Right lobe of liver (tissue), 6 donors: ENCODE measurements at regions not wholly inside any gene's neighbourhood (a gene's known extent, or its start where the extent isn't known, plus 50 kb on each side); places are given as distances from the start of the nearest gene placed in this dataset.
A peak's percentile ranks its signal among the peaks of the same experiment; 100 is the strongest.

ENCODE experiments used
- ATAC-seq, 4 donors: fragments of 200-7000 bp; cut with Tn5 transposase; one replicate each; pipeline ENCODE4 v1.9.1; 2020; ENCODE audit warnings: mild to moderate bottlenecking in 4 of 4, moderate library complexity in 4 of 4
- DNase-seq, 3 donors: peaks; one replicate each; pipeline ENCODE4 v3.0.0-alpha.2; 2020
- H3K27ac ChIP-seq, 3 donors: fragments of 200-600 bp; one replicate each; pipeline ENCODE4 v1.8.0; 2022
- H3K27me3 ChIP-seq, 2 donors: fragments of 200-600 bp; one replicate each; pipeline ENCODE4 v1.8.0; 2022
- H3K36me3 ChIP-seq, 4 donors: fragments of 200-600 bp; sonication (generic) in 1 of 4; one replicate each; pipeline versions ENCODE4 v1.5.1 to v1.8.0; 2017 to 2022; ENCODE audit warnings: control low read depth in 1 of 4
- H3K4me1 ChIP-seq, 4 donors: fragments of 200-600 bp; sonication (generic) in 1 of 4; one replicate each; pipeline versions ENCODE4 v1.5.1 to v1.8.0; 2017 to 2022; ENCODE audit warnings: control low read depth in 1 of 4
- H3K4me3 ChIP-seq, 3 donors: fragments of 200-600 bp; one replicate each; pipeline ENCODE4 v1.8.0; 2022
- H3K9me3 ChIP-seq, 4 donors: fragments of 200-600 bp; sonication (generic) in 1 of 4; one replicate each; pipeline versions ENCODE4 v1.5.1 to v1.8.0; 2017 to 2022; ENCODE audit warnings: control low read depth in 1 of 4
- POLR2A ChIP-seq: fragments of 450-650 bp; IDR thresholded peaks from one replicate; pipeline ENCODE4 v1.6.1; 2017; ENCODE audit warnings: antibody characterized with exemption, mild to moderate bottlenecking
- WGBS: methylation state at CpG from one replicate; pipeline ENCODE4 v1.1.6; 2018; ENCODE audit warnings: low coverage, low lambda C conversion rate; ENCODE audit not compliant: insufficient coverage; ENCODE audit errors: missing lambda C conversion rate; 5-methylcytosine and 5-hydroxymethylcytosine counted together
- intact Hi-C, 2 donors: fragments of 100-400 bp; cut with DNase I; formaldehyde crosslinking; loops; one replicate each; pipeline versions ENCODE4 v1.11.2 to v1.14.1; 2022
- TF ChIP-seq, protein P1 (sequence below), 4 donors: fragments of 200-600 bp in 3 of 4; fragments of 450-650 bp in 1 of 4; IDR thresholded peaks; one replicate each; pipeline versions ENCODE4 v1.5.1 to v1.8.0; 2016 to 2022; ENCODE audit warnings: antibody characterized with exemption in 4 of 4, mild to moderate bottlenecking in 2 of 4
- donor health status: DM: no; HTN: yes; CAD: no.
- donor health status: DM: no; HTN: no; CAD: no.
- donor health status: DM: no; HTN: no; CAD: no.
- donor health status: DM: no; HTN: yes; CAD: no.
- donor health status: DM: no; HTN: yes; CAD: no.

DNA sequence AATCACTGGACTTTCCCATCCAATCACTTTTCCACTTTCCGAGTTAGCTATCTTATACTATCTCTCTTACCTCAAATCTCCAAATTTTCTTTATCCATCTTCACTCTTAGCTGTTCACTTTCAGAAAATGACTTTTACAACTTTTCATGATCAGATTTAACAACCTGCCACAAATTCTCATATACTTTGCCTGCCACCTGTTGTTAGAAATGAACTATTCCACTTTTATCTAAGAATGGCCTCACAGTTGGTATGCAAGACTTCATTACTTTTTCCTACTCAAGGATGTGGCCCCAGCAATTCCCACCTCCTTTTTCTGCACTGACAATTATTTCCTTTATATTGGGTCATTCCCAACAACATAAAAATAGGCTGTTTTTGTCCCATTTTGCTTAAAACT lies 93.6 kb upstream of the DEPDC1 start:
- H3K36me3 ChIP-seq = no peaks in the 10 kb centered on the region
- ATAC-seq (no peak), DNase-seq (no peak)
- no peak for TF ChIP-seq POLR2A
- TF ChIP-seq, protein P1, sequence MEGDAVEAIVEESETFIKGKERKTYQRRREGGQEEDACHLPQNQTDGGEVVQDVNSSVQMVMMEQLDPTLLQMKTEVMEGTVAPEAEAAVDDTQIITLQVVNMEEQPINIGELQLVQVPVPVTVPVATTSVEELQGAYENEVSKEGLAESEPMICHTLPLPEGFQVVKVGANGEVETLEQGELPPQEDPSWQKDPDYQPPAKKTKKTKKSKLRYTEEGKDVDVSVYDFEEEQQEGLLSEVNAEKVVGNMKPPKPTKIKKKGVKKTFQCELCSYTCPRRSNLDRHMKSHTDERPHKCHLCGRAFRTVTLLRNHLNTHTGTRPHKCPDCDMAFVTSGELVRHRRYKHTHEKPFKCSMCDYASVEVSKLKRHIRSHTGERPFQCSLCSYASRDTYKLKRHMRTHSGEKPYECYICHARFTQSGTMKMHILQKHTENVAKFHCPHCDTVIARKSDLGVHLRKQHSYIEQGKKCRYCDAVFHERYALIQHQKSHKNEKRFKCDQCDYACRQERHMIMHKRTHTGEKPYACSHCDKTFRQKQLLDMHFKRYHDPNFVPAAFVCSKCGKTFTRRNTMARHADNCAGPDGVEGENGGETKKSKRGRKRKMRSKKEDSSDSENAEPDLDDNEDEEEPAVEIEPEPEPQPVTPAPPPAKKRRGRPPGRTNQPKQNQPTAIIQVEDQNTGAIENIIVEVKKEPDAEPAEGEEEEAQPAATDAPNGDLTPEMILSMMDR (IDR thresholded peaks at IDR 0.05) = no peak
- intact Hi-C loops = no loop called here
- H3K27ac ChIP-seq = no peak overlapping the region
- H3K27me3 ChIP-seq = no peaks in the 10 kb centered on the region
- WGBS = 60% methylated on average over 1 of the region's 1 CpG
- H3K4me1 ChIP-seq = no peaks in the 10 kb centered on the region
- H3K9me3 ChIP-seq = no peaks in the 10 kb centered on the region
- no peak overlapping the region for H3K4me3 ChIP-seq

DNA sequence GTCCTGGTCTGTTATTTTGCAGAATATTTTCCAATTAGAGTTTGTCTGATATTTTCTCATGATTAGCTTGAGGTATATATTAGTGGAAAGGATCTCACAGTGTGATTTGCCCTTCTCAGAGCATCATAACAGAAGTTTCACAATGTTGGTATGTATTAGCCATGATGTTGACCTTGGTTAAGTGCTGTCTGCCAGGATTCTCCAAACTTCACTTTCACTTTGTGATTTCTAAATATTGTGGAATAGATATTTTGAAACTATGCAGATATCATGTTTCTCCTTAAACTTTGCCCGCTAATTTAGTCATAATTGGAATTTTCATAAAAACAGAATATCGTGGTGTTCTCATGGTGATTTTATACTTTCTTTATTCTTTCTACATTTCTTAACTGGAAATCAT lies 98.0 kb upstream of the DEPDC1 start:
- Histone ChIP-seq H3K27ac (no peak overlapping the region), H3K4me3 (no peak overlapping the region), H3K27me3 (no peaks in the 10 kb centered on the region), H3K9me3 (no peaks in the 10 kb centered on the region), H3K4me1 (no peaks in the 10 kb centered on the region), H3K36me3 (no peaks in the 10 kb centered on the region)
- WGBS = 83% methylated on average over 2 of the region's 2 CpGs
- peak in 1 of 4 donors; percentile 30 for ATAC-seq
- no peak for DNase-seq
- TF ChIP-seq, protein P1 (IDR thresholded peaks at IDR 0.05) = no peak
- no peak for TF ChIP-seq POLR2A
- intact Hi-C loops = no loop called here

DNA sequence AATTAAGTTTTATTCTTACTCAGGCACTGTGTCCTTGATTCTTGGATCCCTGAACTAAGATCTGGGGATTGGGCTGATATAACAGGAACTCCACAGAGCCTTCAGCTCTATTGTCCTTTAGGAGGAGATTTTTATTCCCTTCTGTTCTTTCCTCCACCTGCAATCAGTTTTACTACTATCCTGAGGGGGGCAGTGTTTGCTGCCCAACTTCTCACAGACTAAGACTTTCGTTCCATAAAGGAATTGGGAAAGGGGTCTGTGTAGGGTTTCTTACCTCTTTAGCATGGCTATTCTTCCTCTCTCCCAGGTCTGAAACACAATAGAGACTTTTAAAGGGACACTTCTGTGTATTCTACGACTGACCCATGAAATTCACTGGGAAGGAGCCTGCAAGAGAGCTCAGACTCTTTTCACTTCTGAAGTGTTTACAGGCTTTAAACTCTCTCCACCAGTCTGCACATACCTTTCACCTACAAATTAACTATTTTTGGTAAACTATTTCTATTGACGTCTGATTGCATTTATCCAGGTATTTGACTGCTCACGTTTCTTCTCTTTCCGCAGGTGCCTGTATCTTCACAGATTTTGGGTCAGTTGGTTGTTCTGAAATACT lies 103.3 kb upstream of the DEPDC1 start:
- ATAC-seq = peak; percentile 45 to 68 (median 60)
- no peak for DNase-seq
- intact Hi-C loops = no loop called here
- Histone ChIP-seq H3K9me3 (no peaks in the 10 kb centered on the region), H3K27ac (no peak overlapping the region), H3K27me3 (no peaks in the 10 kb centered on the region), H3K36me3 (no peaks in the 10 kb centered on the region), H3K4me3 (no peak overlapping the region), H3K4me1 (peaks cover 0 to 3% (median 0%) of the 10 kb centered on the region in 4 donors)
- TF ChIP-seq, protein P1 (IDR thresholded peaks at IDR 0.05) = peak; percentile 28 to 65 (median 59)
- TF ChIP-seq POLR2A = no peak
- 20% methylated on average over 5 of the region's 5 CpGs for WGBS

DNA sequence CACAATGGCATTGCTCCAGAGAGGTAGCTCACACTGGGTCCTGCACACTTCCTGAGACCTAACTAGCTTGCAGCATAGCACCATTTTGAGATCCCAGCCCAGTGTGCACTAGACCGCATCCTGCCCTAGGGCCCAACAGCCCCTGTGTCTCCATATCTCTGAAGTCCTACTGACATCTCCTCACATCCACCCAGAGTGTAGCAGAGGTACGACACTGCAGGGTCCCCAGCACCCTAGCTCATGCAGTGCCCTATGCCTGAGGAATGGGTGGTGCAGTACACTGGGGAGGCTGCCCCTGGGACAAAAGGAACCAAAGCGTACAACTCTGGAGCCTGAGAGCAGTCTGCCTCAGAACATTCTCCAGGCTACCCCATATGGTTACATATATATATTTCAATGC lies 111.4 kb upstream of the DEPDC1 start:
- ATAC-seq (peak in 1 of 4 donors; percentile 22), DNase-seq (no peak)
- no peak for TF ChIP-seq POLR2A
- TF ChIP-seq, protein P1 (IDR thresholded peaks at IDR 0.05) = no peak
- Histone ChIP-seq H3K27ac (no peak overlapping the region), H3K36me3 (no peaks in the 10 kb centered on the region), H3K27me3 (no peaks in the 10 kb centered on the region), H3K9me3 (no peaks in the 10 kb centered on the region), H3K4me1 (no peaks in the 10 kb centered on the region), H3K4me3 (no peak overlapping the region)
- no CpG with 5 or more reads among the region's 3 CpGs for WGBS
- intact Hi-C loops = no loop called here

DNA sequence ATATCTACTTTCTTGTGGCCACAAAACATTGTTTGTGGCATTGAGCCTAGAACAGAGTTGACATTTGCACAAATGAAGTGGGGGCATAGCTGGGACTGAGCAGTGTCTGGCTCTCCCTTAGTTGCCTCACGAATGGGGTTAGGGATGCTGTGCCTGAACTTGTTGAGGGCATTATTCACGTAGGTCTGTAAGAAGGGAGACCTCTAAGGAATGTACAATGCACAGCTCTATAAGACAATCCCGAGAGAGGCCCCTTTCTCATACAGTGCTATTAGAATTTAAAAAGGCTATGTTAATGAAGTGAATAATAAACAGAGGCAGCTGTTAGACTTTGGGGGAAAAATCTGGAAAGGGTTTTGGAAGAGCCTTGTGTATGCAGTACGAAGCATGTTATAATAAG lies 118.4 kb upstream of the DEPDC1 start:
- WGBS = 59% methylated on average over 4 of the region's 4 CpGs
- Histone ChIP-seq H3K36me3 (no peaks in the 10 kb centered on the region), H3K27me3 (no peaks in the 10 kb centered on the region), H3K4me3 (no peak overlapping the region), H3K27ac (no peak overlapping the region), H3K4me1 (no peaks in the 10 kb centered on the region), H3K9me3 (no peaks in the 10 kb centered on the region)
- DNase-seq = no peak
- TF ChIP-seq, protein P1 (IDR thresholded peaks at IDR 0.05) = no peak
- no peak for TF ChIP-seq POLR2A
- intact Hi-C loops = no loop called here
- no peak for ATAC-seq
